ENCODE measurements at regions not wholly inside any gene's neighbourhood (a gene's known extent, or its start where the extent isn't known, plus 50 kb on each side); places are given as distances from the start of the nearest gene placed in this dataset.

DNA sequence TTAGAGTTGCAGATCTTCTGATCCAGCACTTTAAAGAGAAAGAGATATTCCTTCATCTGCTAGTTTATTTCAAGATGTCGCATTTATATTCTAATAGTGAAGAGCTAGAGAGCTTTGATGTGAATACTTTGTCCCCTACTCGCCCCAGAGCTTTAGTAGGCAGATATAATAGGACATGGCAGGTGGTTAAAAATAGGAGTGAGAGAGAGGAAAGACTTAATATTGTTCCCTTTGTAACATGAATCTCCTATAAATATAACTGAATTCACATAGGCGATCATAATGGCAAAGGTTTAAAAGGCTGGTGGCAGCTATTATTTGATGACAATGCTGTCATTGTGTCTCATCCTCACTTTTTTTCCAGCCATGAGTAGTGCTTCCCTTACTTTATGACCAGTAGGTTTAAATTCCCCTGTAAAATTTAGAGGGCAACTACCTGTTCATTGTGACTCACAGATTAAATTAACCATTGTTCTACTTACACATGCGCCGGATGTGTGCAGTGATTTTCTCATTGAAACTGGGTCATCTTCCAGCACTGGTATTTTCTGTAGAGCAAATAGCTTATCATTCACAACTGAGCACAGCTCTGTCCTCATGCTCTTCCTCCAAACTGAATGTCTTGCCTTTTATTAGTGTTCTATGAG, 906.7 kb upstream of the CELF2 start:
- Histone ChIP-seq H3K4ac (ENCODE audit: low read depth, low read length) (no peak overlapping the region), H2BK120ac (ENCODE audit: insufficient read depth, low read length, poor library complexity) (no peak overlapping the region), H4K8ac (ENCODE audit: low read depth, low read length) (no peak overlapping the region), H3K4me2 (ENCODE audit: low read length) (no peak overlapping the region), H3K18ac (ENCODE audit: low read length) (no peak overlapping the region), H2BK12ac (ENCODE audit: low read length) (no peak overlapping the region), H2AK5ac (ENCODE audit: low read length) (no peak overlapping the region), H3K79me1 (ENCODE audit: low read length) (no peaks in the 10 kb centered on the region), H3K36me3 (ENCODE audit: control insufficient read depth in 1 of 2, insufficient read depth in 2 of 2, low read length in 2 of 2) (no peaks in the 10 kb centered on the region), H4K91ac (ENCODE audit: low read depth, low read length) (no peak overlapping the region), H2BK5ac (ENCODE audit: low read depth, low read length, poor library complexity) (no peak overlapping the region), H3K79me2 (ENCODE audit: control insufficient read depth, insufficient read depth, low read length, poor library complexity) (no peaks in the 10 kb centered on the region), H3K9me3 (ENCODE audit: insufficient read depth, low read depth, low read length) (no peaks in the 10 kb centered on the region), H3K23ac (ENCODE audit: low read length) (no peak overlapping the region), H3K4me3 (ENCODE audit: low read depth, low read length) (no peak overlapping the region), H3K4me1 (ENCODE audit: control insufficient read depth in 1 of 2, insufficient read depth in 2 of 2, low read length in 2 of 2) (no peaks in the 10 kb centered on the region), H4K12ac (ENCODE audit: low read depth, low read length) (no peak overlapping the region), H3K14ac (ENCODE audit: low read length) (no peak overlapping the region), H3K9ac (ENCODE audit: low read length) (no peak overlapping the region), H3K27me3 (ENCODE audit: insufficient read depth, low read length) (no peaks in the 10 kb centered on the region), H3K27ac (ENCODE audit: low read depth, low read length) (no peak overlapping the region), H2AFZ (ENCODE audit: insufficient read depth, low read length, poor library complexity) (no peak overlapping the region)
- no CpG with 5 or more reads among the region's 5 CpGs for WGBS (ENCODE audit: extremely low coverage, insufficient coverage, insufficient read length)
- no peak for DNase-seq

GRCh38 chr10:10118131-10118530, 899.5 kb upstream of the CELF2 start:
- H4K12ac ChIP-seq (ENCODE audit: low read depth, low read length): no peak overlapping the region
- no peak overlapping the region for H2AK5ac ChIP-seq (ENCODE audit: low read length)
- H3K4ac ChIP-seq (ENCODE audit: low read depth, low read length): no peak overlapping the region
- no peak overlapping the region for H4K91ac ChIP-seq (ENCODE audit: low read depth, low read length)
- no peak overlapping the region for H3K4me2 ChIP-seq (ENCODE audit: low read length)
- H4K8ac ChIP-seq (ENCODE audit: low read depth, low read length): no peak overlapping the region
- no peak for DNase-seq
- H2BK12ac ChIP-seq (ENCODE audit: low read length): no peak overlapping the region
- H3K4me3 ChIP-seq (ENCODE audit: low read depth, low read length): no peak overlapping the region
- no peaks in the 10 kb centered on the region for H3K4me1 ChIP-seq (ENCODE audit: control insufficient read depth in 1 of 2, insufficient read depth in 2 of 2, low read length in 2 of 2)
- no peaks in the 10 kb centered on the region for H3K27me3 ChIP-seq (ENCODE audit: insufficient read depth, low read length)
- H2AFZ ChIP-seq (ENCODE audit: insufficient read depth, low read length, poor library complexity): no peak overlapping the region
- H3K79me1 ChIP-seq (ENCODE audit: low read length): no peaks in the 10 kb centered on the region
- H3K9ac ChIP-seq (ENCODE audit: low read length): no peak overlapping the region
- no peak overlapping the region for H3K18ac ChIP-seq (ENCODE audit: low read length)
- H2BK5ac ChIP-seq (ENCODE audit: low read depth, low read length, poor library complexity): no peak overlapping the region
- WGBS (ENCODE audit: extremely low coverage, insufficient coverage, insufficient read length): no CpG with 5 or more reads among the region's 1 CpG
- H3K36me3 ChIP-seq (ENCODE audit: control insufficient read depth in 1 of 2, insufficient read depth in 2 of 2, low read length in 2 of 2): no peaks in the 10 kb centered on the region
- H3K14ac ChIP-seq (ENCODE audit: low read length): no peak overlapping the region
- no peaks in the 10 kb centered on the region for H3K9me3 ChIP-seq (ENCODE audit: insufficient read depth, low read depth, low read length)
- H3K79me2 ChIP-seq (ENCODE audit: control insufficient read depth, insufficient read depth, low read length, poor library complexity): no peaks in the 10 kb centered on the region
- H3K23ac ChIP-seq (ENCODE audit: low read length): no peak overlapping the region
- no peak overlapping the region for H2BK120ac ChIP-seq (ENCODE audit: insufficient read depth, low read length, poor library complexity)
- no peak overlapping the region for H3K27ac ChIP-seq (ENCODE audit: low read depth, low read length)

DNA sequence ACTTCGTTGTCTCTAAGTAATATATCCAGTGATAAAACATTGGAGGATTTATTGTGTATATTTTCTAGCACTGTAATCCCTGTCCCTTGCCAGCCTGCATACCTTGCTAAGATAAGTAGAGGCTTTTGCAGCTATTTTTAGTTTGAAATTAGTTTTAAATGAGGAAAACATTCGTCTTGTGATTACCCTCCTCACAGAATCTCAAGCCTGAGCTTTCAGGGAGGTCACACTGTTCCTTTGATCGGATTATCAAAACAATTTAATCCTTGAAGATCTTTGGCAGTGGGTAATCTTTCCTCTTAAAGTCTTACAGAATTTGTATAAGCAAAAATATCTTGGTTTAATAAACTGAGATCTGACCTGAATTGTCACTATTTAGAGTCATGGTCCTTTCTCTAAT, 897.0 kb upstream of the CELF2 start:
- Histone ChIP-seq H3K79me1 (ENCODE audit: low read length) (no peaks in the 10 kb centered on the region), H4K91ac (ENCODE audit: low read depth, low read length) (no peak overlapping the region), H3K14ac (ENCODE audit: low read length) (no peak overlapping the region), H2BK12ac (ENCODE audit: low read length) (no peak overlapping the region), H3K27me3 (ENCODE audit: insufficient read depth, low read length) (no peaks in the 10 kb centered on the region), H4K8ac (ENCODE audit: low read depth, low read length) (no peak overlapping the region), H2BK120ac (ENCODE audit: insufficient read depth, low read length, poor library complexity) (no peak overlapping the region), H2AK5ac (ENCODE audit: low read length) (no peak overlapping the region), H3K4me3 (ENCODE audit: low read depth, low read length) (no peak overlapping the region), H3K18ac (ENCODE audit: low read length) (no peak overlapping the region), H3K9ac (ENCODE audit: low read length) (no peak overlapping the region), H3K4me1 (ENCODE audit: control insufficient read depth in 1 of 2, insufficient read depth in 2 of 2, low read length in 2 of 2) (no peaks in the 10 kb centered on the region), H3K9me3 (ENCODE audit: insufficient read depth, low read depth, low read length) (no peaks in the 10 kb centered on the region), H3K4ac (ENCODE audit: low read depth, low read length) (no peak overlapping the region), H2AFZ (ENCODE audit: insufficient read depth, low read length, poor library complexity) (no peak overlapping the region), H3K36me3 (ENCODE audit: control insufficient read depth in 1 of 2, insufficient read depth in 2 of 2, low read length in 2 of 2) (no peaks in the 10 kb centered on the region), H2BK5ac (ENCODE audit: low read depth, low read length, poor library complexity) (no peak overlapping the region), H3K4me2 (ENCODE audit: low read length) (no peak overlapping the region), H3K79me2 (ENCODE audit: control insufficient read depth, insufficient read depth, low read length, poor library complexity) (no peaks in the 10 kb centered on the region), H3K23ac (ENCODE audit: low read length) (no peak overlapping the region), H4K12ac (ENCODE audit: low read depth, low read length) (no peak overlapping the region), H3K27ac (ENCODE audit: low read depth, low read length) (no peak overlapping the region)
- WGBS (ENCODE audit: extremely low coverage, insufficient coverage, insufficient read length): no CpG with 5 or more reads among the region's 3 CpGs
- DNase-seq: no peak

DNA sequence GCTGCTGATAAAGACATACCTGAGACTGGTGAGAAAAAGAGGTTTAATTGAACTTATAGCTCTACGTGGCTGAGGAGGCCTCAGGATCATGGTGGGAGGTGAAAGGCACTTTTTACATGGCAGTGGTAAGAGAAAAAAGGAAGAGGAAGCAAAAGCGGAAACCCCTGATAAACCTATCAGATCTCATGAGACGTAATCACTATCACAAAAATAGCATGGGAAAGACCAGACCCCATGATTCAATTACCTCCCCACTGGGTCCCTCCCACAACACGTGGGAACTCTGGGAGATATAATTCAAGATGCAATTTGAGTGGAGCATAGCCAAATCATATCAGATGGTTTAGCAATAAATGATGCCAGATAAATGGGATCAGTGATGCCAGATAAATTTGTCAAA, 892.0 kb upstream of the CELF2 start:
- Histone ChIP-seq H3K18ac (ENCODE audit: low read length) (no peak overlapping the region), H3K14ac (ENCODE audit: low read length) (no peak overlapping the region), H3K27me3 (ENCODE audit: insufficient read depth, low read length) (no peaks in the 10 kb centered on the region), H3K9me3 (ENCODE audit: insufficient read depth, low read depth, low read length) (no peaks in the 10 kb centered on the region), H3K4ac (ENCODE audit: low read depth, low read length) (no peak overlapping the region), H3K23ac (ENCODE audit: low read length) (no peak overlapping the region), H3K79me2 (ENCODE audit: control insufficient read depth, insufficient read depth, low read length, poor library complexity) (no peaks in the 10 kb centered on the region), H4K12ac (ENCODE audit: low read depth, low read length) (no peak overlapping the region), H3K4me1 (ENCODE audit: control insufficient read depth in 1 of 2, insufficient read depth in 2 of 2, low read length in 2 of 2) (no peaks in the 10 kb centered on the region), H3K4me2 (ENCODE audit: low read length) (no peak overlapping the region), H3K9ac (ENCODE audit: low read length) (no peak overlapping the region), H4K8ac (ENCODE audit: low read depth, low read length) (no peak overlapping the region), H2AK5ac (ENCODE audit: low read length) (no peak overlapping the region), H2BK12ac (ENCODE audit: low read length) (no peak overlapping the region), H2BK120ac (ENCODE audit: insufficient read depth, low read length, poor library complexity) (no peak overlapping the region), H2AFZ (ENCODE audit: insufficient read depth, low read length, poor library complexity) (no peak overlapping the region), H3K4me3 (ENCODE audit: low read depth, low read length) (no peak overlapping the region), H3K27ac (ENCODE audit: low read depth, low read length) (no peak overlapping the region), H3K36me3 (ENCODE audit: control insufficient read depth in 1 of 2, insufficient read depth in 2 of 2, low read length in 2 of 2) (no peaks in the 10 kb centered on the region), H2BK5ac (ENCODE audit: low read depth, low read length, poor library complexity) (no peak overlapping the region), H4K91ac (ENCODE audit: low read depth, low read length) (no peak overlapping the region), H3K79me1 (ENCODE audit: low read length) (no peaks in the 10 kb centered on the region)
- no peak for DNase-seq
- WGBS (ENCODE audit: extremely low coverage, insufficient coverage, insufficient read length): no CpG with 5 or more reads among the region's 4 CpGs
